ENCODE measurements at regions not wholly inside any gene's neighbourhood (a gene's known extent, or its start where the extent isn't known, plus 50 kb on each side); places are given as distances from the start of the nearest gene placed in this dataset.

DNA sequence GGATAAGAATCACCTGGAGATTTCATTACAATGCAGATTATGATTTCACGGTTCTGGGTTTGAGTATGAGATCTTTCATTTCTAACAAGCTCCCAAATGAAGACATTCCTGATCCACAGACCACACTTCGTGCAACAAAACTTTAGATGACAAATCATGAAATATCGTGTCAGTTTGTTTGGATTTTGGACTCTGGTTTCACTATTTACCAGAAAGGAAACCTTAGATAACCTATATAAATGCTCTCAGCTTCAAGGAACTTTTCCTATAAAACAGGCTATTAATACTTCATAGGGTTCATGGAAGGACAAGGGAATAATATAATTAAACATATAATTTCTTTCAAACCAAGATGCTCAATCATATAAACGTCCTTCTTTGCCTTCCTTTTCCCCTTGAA, 930.5 kb upstream of the SLC10A2 start:
- Histone ChIP-seq H3K36me3 (no peaks in the 10 kb centered on the region), H3K4me3 (no peak overlapping the region), H3K4me1 (no peaks in the 10 kb centered on the region), H3K27me3 (no peaks in the 10 kb centered on the region), H3K9me3 (no peaks in the 10 kb centered on the region), H3K27ac (replicated peaks in 1 of 4) (no peak overlapping the region)
- TF ChIP-seq POLR2A (IDR thresholded peaks at IDR 0.05; ENCODE audit: low read depth) (no peak), EP300 (IDR thresholded peaks at IDR 0.05) (no peak), POLR2AphosphoS5 (IDR thresholded peaks at IDR 0.05) (no peak), CTCF (IDR thresholded peaks at IDR 0.05) (no peak)
- 64% methylated on average over 4 of the region's 4 CpGs for WGBS
- intact Hi-C loops (cut with DNase I) = no loop called here
- no peak for DNase-seq (ENCODE audit: extremely low spot score)

GRCh38 chr13:103983948-103984347, 917.7 kb upstream of the SLC10A2 start:
- Histone ChIP-seq H3K4me1 (no peaks in the 10 kb centered on the region), H3K36me3 (no peaks in the 10 kb centered on the region), H3K27me3 (no peaks in the 10 kb centered on the region), H3K27ac (replicated peaks in 1 of 4) (no peak overlapping the region), H3K4me3 (no peak overlapping the region), H3K9me3 (no peaks in the 10 kb centered on the region)
- TF ChIP-seq EP300 (IDR thresholded peaks at IDR 0.05) = no peak
- no peak for TF ChIP-seq POLR2AphosphoS5 (IDR thresholded peaks at IDR 0.05)
- no peak for TF ChIP-seq CTCF (IDR thresholded peaks at IDR 0.05)
- no peak for TF ChIP-seq POLR2A (IDR thresholded peaks at IDR 0.05; ENCODE audit: low read depth)
- DNase-seq (ENCODE audit: extremely low spot score) = no peak
- WGBS = 95% methylated on average over 3 of the region's 3 CpGs
- intact Hi-C loops (cut with DNase I) = no loop called here

- DNase-seq (ENCODE audit: extremely low spot score) = no peak
- WGBS = 91% methylated on average over 1 of the region's 1 CpG
- Histone ChIP-seq H3K27me3 (no peaks in the 10 kb centered on the region), H3K36me3 (no peaks in the 10 kb centered on the region), H3K27ac (replicated peaks in 1 of 4) (no peak overlapping the region), H3K9me3 (no peaks in the 10 kb centered on the region), H3K4me3 (no peak overlapping the region), H3K4me1 (no peaks in the 10 kb centered on the region)
- TF ChIP-seq EP300 (IDR thresholded peaks at IDR 0.05) (no peak), POLR2A (IDR thresholded peaks at IDR 0.05; ENCODE audit: low read depth) (no peak), POLR2AphosphoS5 (IDR thresholded peaks at IDR 0.05) (no peak), CTCF (IDR thresholded peaks at IDR 0.05) (no peak)
- intact Hi-C loops (cut with DNase I) = no loop called here
These were observed 910.2 kb upstream of the SLC10A2 start for GRCh38 chr13:103976371-103976770.

- 91% methylated on average over 1 of the region's 1 CpG for WGBS
- H3K4me3 ChIP-seq = no peak overlapping the region
- TF ChIP-seq CTCF (IDR thresholded peaks at IDR 0.05) (no peak), POLR2A (IDR thresholded peaks at IDR 0.05; ENCODE audit: low read depth) (no peak), EP300 (IDR thresholded peaks at IDR 0.05) (no peak), POLR2AphosphoS5 (IDR thresholded peaks at IDR 0.05) (no peak)
- DNase-seq (ENCODE audit: extremely low spot score) = no peak
- H3K9me3 ChIP-seq = no peaks in the 10 kb centered on the region
- no peaks in the 10 kb centered on the region for H3K4me1 ChIP-seq
- no peaks in the 10 kb centered on the region for H3K36me3 ChIP-seq
- H3K27me3 ChIP-seq = no peaks in the 10 kb centered on the region
- intact Hi-C loops (cut with DNase I) = no loop called here
- H3K27ac ChIP-seq (replicated peaks in 1 of 4) = no peak overlapping the region
These were observed 907.5 kb upstream of the SLC10A2 start for GRCh38 chr13:103973740-103974139.

GRCh38 chr13:103969520-103970050, 903.4 kb upstream of the SLC10A2 start:
- Histone ChIP-seq H3K36me3 (no peaks in the 10 kb centered on the region), H3K27ac (replicated peaks in 1 of 4) (no peak overlapping the region), H3K4me3 (no peak overlapping the region), H3K9me3 (no peaks in the 10 kb centered on the region), H3K27me3 (no peaks in the 10 kb centered on the region), H3K4me1 (no peaks in the 10 kb centered on the region)
- DNase-seq (ENCODE audit: extremely low spot score) = no peak
- 56% methylated on average over 4 of the region's 4 CpGs for WGBS
- TF ChIP-seq CTCF (IDR thresholded peaks at IDR 0.05) (no peak), EP300 (IDR thresholded peaks at IDR 0.05) (no peak), POLR2AphosphoS5 (IDR thresholded peaks at IDR 0.05) (no peak), POLR2A (IDR thresholded peaks at IDR 0.05; ENCODE audit: low read depth) (no peak)
- intact Hi-C loops (cut with DNase I) = no loop called here

Measured in esophagus muscularis mucosa (tissue), 4 donors.